GM12875 (cell line): ENCODE measurements at regions not wholly inside any gene's neighbourhood (a gene's known extent, or its start where the extent isn't known, plus 50 kb on each side); places are given as distances from the start of the nearest gene placed in this dataset.

Experiments
- H3K4me3 ChIP-seq: one replicate; pipeline ENCODE4 v1.5.1; 2011; ENCODE audit warnings: low read depth, low read length, control low read depth
- TF ChIP-seq, protein P1 (sequence below): IDR thresholded peaks from 2 replicates; pipeline ENCODE4 v1.5.1; 2011; ENCODE audit warnings: low read depth, mild to moderate bottlenecking, control low read depth, inconsistent platforms, low read length, moderate library complexity, borderline replicate concordance; ENCODE audit not compliant: insufficient read depth

DNA sequence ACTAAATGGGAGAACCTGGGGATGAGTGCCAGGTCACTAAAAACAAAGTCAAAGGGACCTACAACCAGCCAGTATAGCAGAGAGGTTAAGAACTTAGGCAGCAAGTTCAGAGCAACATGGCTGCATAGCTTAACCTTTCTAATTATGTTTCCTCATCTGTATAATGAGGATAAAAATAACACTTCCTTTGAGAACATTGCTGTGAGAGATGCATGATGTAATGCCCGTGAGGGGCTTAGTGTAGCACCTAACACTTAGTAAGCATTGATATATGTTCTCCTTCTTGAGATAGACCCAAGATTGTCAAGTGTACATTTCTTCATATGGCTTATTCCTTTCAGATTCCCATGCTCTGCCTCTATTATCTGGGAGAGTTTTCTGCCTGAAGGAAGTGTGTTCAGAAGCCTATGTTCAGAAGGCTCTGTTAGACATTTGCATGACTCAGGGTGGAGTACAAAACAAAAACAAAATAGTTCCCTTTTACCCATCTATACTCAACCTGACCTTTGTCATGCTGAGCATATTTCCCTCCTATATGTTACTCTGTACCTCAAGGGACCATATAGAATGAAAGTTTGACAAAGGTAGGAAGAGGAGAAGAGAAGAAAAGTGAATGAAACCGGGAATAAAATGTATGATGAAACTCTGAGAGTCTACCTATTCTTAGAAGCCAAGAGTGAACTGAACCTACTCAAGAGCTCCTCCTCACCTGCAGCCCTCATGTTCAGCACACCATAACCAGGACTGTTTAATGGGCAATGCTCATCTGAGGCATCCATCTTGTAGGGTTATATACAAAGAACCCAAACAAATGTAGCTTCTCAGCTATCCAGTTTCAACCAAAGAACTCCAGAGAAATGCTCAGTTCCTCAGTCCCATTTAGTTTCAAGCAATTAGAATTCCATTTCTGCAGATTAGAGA lies 70.7 kb upstream of the KCNMB2 start:
- TF ChIP-seq, protein P1, sequence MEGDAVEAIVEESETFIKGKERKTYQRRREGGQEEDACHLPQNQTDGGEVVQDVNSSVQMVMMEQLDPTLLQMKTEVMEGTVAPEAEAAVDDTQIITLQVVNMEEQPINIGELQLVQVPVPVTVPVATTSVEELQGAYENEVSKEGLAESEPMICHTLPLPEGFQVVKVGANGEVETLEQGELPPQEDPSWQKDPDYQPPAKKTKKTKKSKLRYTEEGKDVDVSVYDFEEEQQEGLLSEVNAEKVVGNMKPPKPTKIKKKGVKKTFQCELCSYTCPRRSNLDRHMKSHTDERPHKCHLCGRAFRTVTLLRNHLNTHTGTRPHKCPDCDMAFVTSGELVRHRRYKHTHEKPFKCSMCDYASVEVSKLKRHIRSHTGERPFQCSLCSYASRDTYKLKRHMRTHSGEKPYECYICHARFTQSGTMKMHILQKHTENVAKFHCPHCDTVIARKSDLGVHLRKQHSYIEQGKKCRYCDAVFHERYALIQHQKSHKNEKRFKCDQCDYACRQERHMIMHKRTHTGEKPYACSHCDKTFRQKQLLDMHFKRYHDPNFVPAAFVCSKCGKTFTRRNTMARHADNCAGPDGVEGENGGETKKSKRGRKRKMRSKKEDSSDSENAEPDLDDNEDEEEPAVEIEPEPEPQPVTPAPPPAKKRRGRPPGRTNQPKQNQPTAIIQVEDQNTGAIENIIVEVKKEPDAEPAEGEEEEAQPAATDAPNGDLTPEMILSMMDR: no peak
- H3K4me3 ChIP-seq: no peak overlapping the region

DNA sequence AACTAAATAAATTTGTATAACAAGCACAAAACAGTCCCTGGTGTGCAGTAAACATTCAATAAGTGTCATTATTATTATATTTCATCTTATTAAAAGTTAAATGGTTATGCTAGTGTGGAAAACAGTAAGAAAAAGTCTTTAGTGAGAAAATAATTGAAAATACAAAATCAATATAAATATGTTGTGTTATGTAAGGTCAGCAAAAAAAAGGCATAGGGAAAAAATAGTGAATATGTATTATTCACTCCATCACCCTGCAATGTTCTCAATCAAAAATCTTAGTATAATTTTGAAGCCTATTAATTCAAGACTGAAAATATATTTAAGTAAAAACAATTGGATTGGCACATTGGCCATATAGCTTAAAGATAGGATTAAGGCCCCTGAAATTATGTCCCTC lies 63.3 kb upstream of the KCNMB2 start:
- TF ChIP-seq, protein P1: no peak

DNA sequence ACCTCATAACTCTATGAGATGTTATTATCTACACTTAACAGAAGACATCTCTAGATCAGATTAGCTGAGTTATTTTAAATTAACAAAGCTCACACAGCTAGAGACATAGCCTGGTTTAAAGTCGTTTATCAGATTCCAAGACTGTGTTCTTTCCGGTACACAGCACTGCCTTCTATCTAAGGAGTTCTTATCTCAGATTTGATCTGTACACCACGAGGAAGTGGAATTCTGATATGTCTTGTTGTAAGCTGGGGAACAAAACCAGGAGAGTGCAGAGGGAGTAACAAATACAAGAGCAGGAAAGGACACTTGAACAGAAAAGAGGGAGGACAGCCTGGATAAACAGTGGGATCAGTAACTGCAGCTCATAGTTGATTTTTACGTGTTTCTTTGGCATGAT lies 61.7 kb upstream of the KCNMB2 start:
- TF ChIP-seq, protein P1: no peak
- H3K4me3 ChIP-seq: no peak overlapping the region

More for the DNA sequence above, 63.3 kb upstream of the KCNMB2 start:
- H3K4me3 ChIP-seq: no peak overlapping the region

DNA sequence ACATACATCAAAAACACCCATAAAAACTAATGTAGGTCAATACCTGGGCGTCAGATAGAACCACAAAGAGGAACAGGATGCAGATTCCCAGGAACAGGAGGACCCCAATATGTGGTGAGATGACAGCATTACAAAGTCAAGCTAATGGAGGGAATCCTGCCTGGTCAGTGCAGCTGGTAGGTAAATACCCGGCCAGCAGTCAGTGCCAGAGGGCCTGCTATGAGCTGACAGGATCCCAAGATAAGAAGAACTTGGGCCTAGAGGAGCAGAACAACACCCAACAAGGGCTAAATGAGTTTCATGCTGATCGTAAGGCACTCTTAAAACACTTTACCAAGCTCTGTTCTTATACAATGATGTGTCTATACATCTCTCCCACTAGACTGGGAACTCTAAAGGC lies 61.2 kb upstream of the KCNMB2 start:
- H3K4me3 ChIP-seq: no peak overlapping the region
- TF ChIP-seq, protein P1: no peak

DNA sequence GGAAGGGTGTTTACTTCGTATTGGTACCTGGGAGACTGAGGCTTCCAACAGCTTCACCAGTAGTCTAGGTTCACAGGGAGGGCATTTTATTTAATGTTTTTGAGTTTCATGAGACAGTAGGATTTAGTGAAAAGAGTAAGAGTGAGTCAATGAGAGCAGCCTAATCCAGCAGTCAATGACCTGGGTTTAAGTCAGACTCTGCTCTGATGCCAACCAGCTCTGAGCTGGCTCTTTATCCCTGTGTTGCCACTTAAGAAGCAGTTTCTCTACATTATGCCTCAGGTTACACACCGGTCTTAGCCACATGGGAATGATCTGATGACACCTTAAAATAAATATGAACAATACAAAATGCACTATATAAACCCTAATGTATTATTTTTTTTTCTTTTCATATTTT lies 59.4 kb upstream of the KCNMB2 start:
- TF ChIP-seq, protein P1: no peak
- no peak overlapping the region for H3K4me3 ChIP-seq

DNA sequence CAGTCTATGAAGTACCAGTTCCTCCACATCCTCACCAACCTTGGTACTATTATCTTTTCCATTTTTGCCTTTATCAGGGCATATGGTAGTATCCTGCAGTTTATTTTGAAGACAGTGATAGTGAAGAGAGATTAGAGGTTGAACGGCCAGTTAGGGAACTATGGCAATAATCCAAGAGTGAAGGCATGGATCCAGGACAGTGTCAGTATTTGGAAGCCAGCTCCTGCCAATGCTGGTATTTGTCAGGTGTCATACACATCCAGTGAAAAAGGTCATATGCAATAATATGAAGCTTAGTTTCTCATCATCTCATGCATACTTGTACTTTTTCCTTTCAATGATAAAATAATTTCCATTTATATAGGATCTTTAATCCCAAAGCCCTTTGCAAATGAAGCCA lies 56.8 kb upstream of the KCNMB2 start:
- H3K4me3 ChIP-seq: no peak overlapping the region
- TF ChIP-seq, protein P1: no peak

DNA sequence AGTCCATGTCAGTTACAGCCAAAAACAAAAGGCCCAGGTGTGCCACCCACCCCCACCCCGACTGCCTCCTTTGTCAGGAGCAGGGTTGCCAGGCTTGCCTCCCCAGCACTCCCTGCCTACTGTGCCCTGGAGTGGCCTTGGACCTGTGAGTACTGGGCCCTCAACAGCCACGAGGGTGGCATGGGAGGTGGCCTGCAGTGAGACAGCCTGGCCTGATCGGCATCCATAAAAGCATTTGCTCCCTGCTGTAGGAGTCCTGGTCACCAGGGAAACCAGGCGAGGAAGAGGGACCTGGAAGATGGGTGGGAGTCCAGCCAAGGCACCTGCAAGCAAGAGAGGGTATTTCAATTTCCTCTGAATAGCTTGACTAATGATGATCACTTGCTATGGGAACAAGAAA lies 56.4 kb upstream of the KCNMB2 start:
- TF ChIP-seq, protein P1: no peak
- H3K4me3 ChIP-seq: no peak overlapping the region
